RWPE1 (cell line): ENCODE measurements at regions not wholly inside any gene's neighbourhood (a gene's known extent, or its start where the extent isn't known, plus 50 kb on each side); places are given as distances from the start of the nearest gene placed in this dataset.

Source experiments
- CTCF ChIA-PET: fragments of 350-600 bp; sonication (Branson Sonifier 250); formaldehyde crosslinking; extraction: SDS; loops from one replicate; lab custom pipeline; 2021; lab: Yijun Ruan, JAX
- POLR2A ChIA-PET: fragments of 400-600 bp; formaldehyde crosslinking; extraction: SDS; loops from one replicate; lab custom pipeline; 2020; ENCODE audit warnings: antibody characterized with exemption; ENCODE audit not compliant: low non-redundant PET; lab: Yijun Ruan, JAX
- DNase-seq: peaks from one replicate; pipeline ENCODE4 v3.0.0; 2012; ENCODE audit warnings: low spot score
- H3K27ac ChIP-seq: fragments of 450-650 bp; 2 replicates; pipeline ENCODE4 v1.5.1; 2017
- CTCF ChIP-seq: fragments of 450-650 bp; conservative IDR thresholded peaks from 2 replicates; pipeline ENCODE4 v1.5.1; 2017; ENCODE audit warnings: low read depth, mild to moderate bottlenecking

GRCh38 chr6:102641426-102641825 lies 1247.9 kb downstream of the GRIK2 start:
- no peak overlapping the region for H3K27ac ChIP-seq
- DNase-seq = no peak
- ChIA-PET POLR2A (no interaction called here), CTCF (interaction anchor here (0.6 kb wide), 1 partner anchor 638 kb away, joined by 3 read pairs; no protein-coding TSS in a partner anchor)
- no peak for TF ChIP-seq CTCF

- ChIA-PET CTCF (no interaction called here), POLR2A (no interaction called here)
Observed at GRCh38 chr6:102631921-102632320, 1238.4 kb downstream of the GRIK2 start.

GRCh38 chr6:102623201-102623600 lies 1229.7 kb downstream of the GRIK2 start:
- POLR2A ChIA-PET = no interaction called here
- TF ChIP-seq CTCF = no peak
- CTCF ChIA-PET = interaction anchor here (0.7 kb wide), 1 partner anchor 341 kb away, joined by 3 read pairs; no protein-coding TSS in a partner anchor
- no peak for DNase-seq
- no peak overlapping the region for H3K27ac ChIP-seq

More at GRCh38 chr6:102631921-102632320, 1238.4 kb downstream of the GRIK2 start:
- TF ChIP-seq CTCF = no peak
- H3K27ac ChIP-seq = no peak overlapping the region
- no peak for DNase-seq

GRCh38 chr6:102619585-102619984 lies 1226.1 kb downstream of the GRIK2 start:
- no peak overlapping the region for H3K27ac ChIP-seq
- TF ChIP-seq CTCF = peak; percentile 51
- DNase-seq = peak; percentile 30
- ChIA-PET POLR2A (no interaction called here), CTCF (interaction anchor here (0.7 kb wide), 1 partner anchor 11 kb away, joined by 5 read pairs; no protein-coding TSS in a partner anchor)

GRCh38 chr6:102582569-102582968 lies 1189.1 kb downstream of the GRIK2 start:
- TF ChIP-seq CTCF = no peak
- no peak for DNase-seq
- CTCF ChIA-PET = interaction anchor here (0.6 kb wide), 1 partner anchor 52 kb away, joined by 3 read pairs; no protein-coding TSS in a partner anchor
- POLR2A ChIA-PET = no interaction called here
- H3K27ac ChIP-seq = no peak overlapping the region

GRCh38 chr6:102581378-102582124 lies 1188.0 kb downstream of the GRIK2 start:
- no peak for TF ChIP-seq CTCF
- ChIA-PET POLR2A (no interaction called here), CTCF (interaction anchor here (0.5 to 0.7 kb wide), 2 partner anchors 37 to 686 kb away, joined by 3 read pairs; no protein-coding TSS in a partner anchor)
- no peak overlapping the region for H3K27ac ChIP-seq
- no peak for DNase-seq
